RWPE1 (cell line): ENCODE measurements at regions not wholly inside any gene's neighbourhood (a gene's known extent, or its start where the extent isn't known, plus 50 kb on each side); places are given as distances from the start of the nearest gene placed in this dataset.

ENCODE experiments used
- CTCF ChIA-PET: fragments of 350-600 bp; sonication (Branson Sonifier 250); formaldehyde crosslinking; extraction: SDS; loops from one replicate; lab custom pipeline; 2021; lab: Yijun Ruan, JAX
- POLR2A ChIA-PET: fragments of 400-600 bp; formaldehyde crosslinking; extraction: SDS; loops from one replicate; lab custom pipeline; 2020; ENCODE audit warnings: antibody characterized with exemption; ENCODE audit not compliant: low non-redundant PET; lab: Yijun Ruan, JAX
- DNase-seq: peaks from one replicate; pipeline ENCODE4 v3.0.0; 2012; ENCODE audit warnings: low spot score
- H3K27ac ChIP-seq: fragments of 450-650 bp; 2 replicates; pipeline ENCODE4 v1.5.1; 2017
- CTCF ChIP-seq: fragments of 450-650 bp; conservative IDR thresholded peaks from 2 replicates; pipeline ENCODE4 v1.5.1; 2017; ENCODE audit warnings: low read depth, mild to moderate bottlenecking

- CTCF ChIA-PET: no interaction called here
- no peak overlapping the region for H3K27ac ChIP-seq
- DNase-seq: no peak
- POLR2A ChIA-PET: no interaction called here
- TF ChIP-seq CTCF: no peak
Observed at GRCh38 chr10:109306698-109307097, 616.6 kb downstream of the XPNPEP1 start.

GRCh38 chr10:109287858-109288257, 635.5 kb downstream of the XPNPEP1 start:
- H3K27ac ChIP-seq: no peak overlapping the region
- DNase-seq: no peak
- ChIA-PET POLR2A (no interaction called here), CTCF (no interaction called here)
- no peak for TF ChIP-seq CTCF

- DNase-seq: no peak
- TF ChIP-seq CTCF: no peak
- POLR2A ChIA-PET: no interaction called here
- CTCF ChIA-PET: interaction anchor here (0.6 to 0.7 kb wide), 2 partner anchors 76 to 613 kb away, joined by 3 read pairs; no protein-coding TSS in a partner anchor
- H3K27ac ChIP-seq: no peak overlapping the region
Observed at GRCh38 chr10:109282510-109282909, 640.8 kb downstream of the XPNPEP1 start.

- CTCF ChIA-PET: no interaction called here
- POLR2A ChIA-PET: no interaction called here
- no peak overlapping the region for H3K27ac ChIP-seq
- TF ChIP-seq CTCF: no peak
- DNase-seq: no peak
Observed at GRCh38 chr10:109281347-109281746, 642.0 kb downstream of the XPNPEP1 start.

- TF ChIP-seq CTCF: no peak
- no peak overlapping the region for H3K27ac ChIP-seq
- POLR2A ChIA-PET: no interaction called here
- no peak for DNase-seq
- CTCF ChIA-PET: no interaction called here
Observed at GRCh38 chr10:109280837-109281236, 642.5 kb downstream of the XPNPEP1 start.

- CTCF ChIA-PET: no interaction called here
- no peak for TF ChIP-seq CTCF
- POLR2A ChIA-PET: no interaction called here
- H3K27ac ChIP-seq: no peak overlapping the region
- DNase-seq: no peak
Observed at GRCh38 chr10:109277456-109277855, 645.9 kb downstream of the XPNPEP1 start.

GRCh38 chr10:109275960-109276359, 647.4 kb downstream of the XPNPEP1 start:
- TF ChIP-seq CTCF: no peak
- POLR2A ChIA-PET: no interaction called here
- no peak overlapping the region for H3K27ac ChIP-seq
- no peak for DNase-seq
- CTCF ChIA-PET: no interaction called here
